HCT116 (cell line): ENCODE measurements at regions not wholly inside any gene's neighbourhood (a gene's known extent, or its start where the extent isn't known, plus 50 kb on each side); places are given as distances from the start of the nearest gene placed in this dataset.

Experiments used
- EGR1 ChIP-seq: IDR thresholded peaks from 2 replicates; pipeline ENCODE4 v1.6.1; 2012; ENCODE audit warnings: low read depth
- EZH2 ChIP-seq: fragments of 200-600 bp; sonication (generic); IDR thresholded peaks from 2 replicates; pipeline ENCODE4 v1.6.1; 2017; ENCODE audit warnings: antibody characterized with exemption, mixed run types
- EZH2phosphoT487 ChIP-seq: fragments of 200-600 bp; IDR thresholded peaks from 2 replicates; pipeline ENCODE4 v1.6.1; 2018; ENCODE audit warnings: antibody characterized with exemption, borderline replicate concordance
- JUND ChIP-seq: IDR thresholded peaks from 2 replicates; pipeline ENCODE4 v1.6.1; 2012
- POLR2A ChIP-seq: IDR thresholded peaks from 2 replicates; pipeline ENCODE4 v1.7.0; 2011; ENCODE audit warnings: borderline replicate concordance; ENCODE audit not compliant: insufficient read depth, insufficient read length; ENCODE audit errors: extremely low read depth
- POLR2AphosphoS5 ChIP-seq: IDR thresholded peaks from 2 replicates; pipeline ENCODE4 v1.6.1; 2011; ENCODE audit warnings: mild to moderate bottlenecking, low read depth, low read length, moderate library complexity
- RAD21 ChIP-seq: IDR thresholded peaks from 2 replicates; pipeline ENCODE4 v1.6.1; 2012; ENCODE audit warnings: low read depth, mild to moderate bottlenecking
- SIN3A ChIP-seq: IDR thresholded peaks from 2 replicates; pipeline ENCODE4 v1.6.1; 2012; ENCODE audit warnings: low read depth
- SRF ChIP-seq: IDR thresholded peaks from 2 replicates; pipeline ENCODE4 v1.6.1; 2012; ENCODE audit warnings: low read depth
- YY1 ChIP-seq: IDR thresholded peaks from 2 replicates; pipeline ENCODE4 v1.6.1; 2011; ENCODE audit warnings: low read length, low read depth, moderate library complexity, mild to moderate bottlenecking; ENCODE audit not compliant: insufficient replicate concordance; ENCODE audit errors: extremely low read depth
- ZNF274 ChIP-seq: fragments of 200-500 bp; sonication (Bioruptor generic); IDR thresholded peaks from 2 replicates; pipeline ENCODE4 v1.6.1; 2014; ENCODE audit warnings: mild to moderate bottlenecking, low read depth, low read length, inconsistent platforms
- TF ChIP-seq, protein P1 (sequence below), 3 experiments: fragments of 200-600 bp in 1 of 3; sonication (generic) in 1 of 3; IDR thresholded peaks in 2 of 3; conservative IDR thresholded peaks in 1 of 3; 2 replicates each; pipeline ENCODE4 v1.5.1; 2012 to 2017; ENCODE audit warnings: low read depth in 2 of 3, low read length in 2 of 3, antibody characterized with exemption in 1 of 3, borderline replicate concordance in 1 of 3, control low read depth in 1 of 3, mild to moderate bottlenecking in 1 of 3, mixed read lengths in 1 of 3, mixed run types in 1 of 3, moderate library complexity in 1 of 3; ENCODE audit not compliant: insufficient read depth in 1 of 3
- TF ChIP-seq, protein P2 (sequence below): IDR thresholded peaks from 2 replicates; pipeline ENCODE4 v1.6.1; 2012
- TF ChIP-seq, protein P3 (sequence below): IDR thresholded peaks from 2 replicates; pipeline ENCODE4 v1.6.1; 2012

DNA sequence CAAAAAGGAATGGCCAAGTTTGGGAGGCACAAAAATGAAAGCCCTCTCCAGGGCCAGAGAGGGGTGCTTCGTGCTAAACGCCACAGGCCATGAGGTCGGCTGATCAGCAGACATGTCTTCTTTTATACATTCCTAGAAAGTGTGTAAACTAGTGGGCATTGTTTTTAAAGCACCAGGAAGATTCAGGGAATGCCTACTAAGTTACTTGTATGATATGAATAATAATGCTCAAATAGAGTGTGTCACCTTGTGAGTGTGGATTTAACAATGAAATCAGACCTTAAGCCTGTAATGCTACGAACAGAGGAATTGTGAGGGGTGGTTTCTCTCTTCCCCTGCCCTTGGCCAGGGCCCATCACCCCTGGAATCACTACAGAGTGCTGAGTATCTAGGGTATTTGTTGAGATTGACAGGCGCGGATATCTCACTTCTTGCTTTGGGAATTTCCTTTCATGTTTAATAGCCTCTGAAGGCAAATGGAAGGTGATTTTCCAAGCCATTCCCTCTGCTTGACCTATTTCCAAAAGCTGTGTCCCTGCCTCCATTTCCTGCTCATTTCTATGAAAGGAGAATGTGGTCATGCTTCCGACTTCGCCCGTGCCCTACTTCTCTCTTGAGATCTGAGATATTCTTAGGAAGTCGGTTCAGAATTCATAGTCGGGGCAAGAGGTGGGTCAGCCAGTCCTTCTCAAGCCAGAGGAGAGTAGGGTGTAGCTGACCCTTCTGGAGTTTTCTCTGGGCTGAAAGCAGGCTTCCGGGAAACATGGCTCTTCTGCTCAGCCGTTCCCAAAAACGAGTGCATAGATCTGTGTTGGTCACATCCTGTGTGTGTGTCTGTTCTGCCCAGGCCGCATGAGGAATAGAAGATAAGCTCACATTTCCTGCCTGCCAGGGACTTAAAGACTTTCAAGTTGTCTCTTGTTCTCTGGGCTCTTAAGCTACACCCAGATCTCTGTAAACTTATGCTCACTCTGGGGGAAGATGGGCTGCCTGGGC lies 167.8 kb upstream of the ITGB1 start:
- TF ChIP-seq, protein P1, sequence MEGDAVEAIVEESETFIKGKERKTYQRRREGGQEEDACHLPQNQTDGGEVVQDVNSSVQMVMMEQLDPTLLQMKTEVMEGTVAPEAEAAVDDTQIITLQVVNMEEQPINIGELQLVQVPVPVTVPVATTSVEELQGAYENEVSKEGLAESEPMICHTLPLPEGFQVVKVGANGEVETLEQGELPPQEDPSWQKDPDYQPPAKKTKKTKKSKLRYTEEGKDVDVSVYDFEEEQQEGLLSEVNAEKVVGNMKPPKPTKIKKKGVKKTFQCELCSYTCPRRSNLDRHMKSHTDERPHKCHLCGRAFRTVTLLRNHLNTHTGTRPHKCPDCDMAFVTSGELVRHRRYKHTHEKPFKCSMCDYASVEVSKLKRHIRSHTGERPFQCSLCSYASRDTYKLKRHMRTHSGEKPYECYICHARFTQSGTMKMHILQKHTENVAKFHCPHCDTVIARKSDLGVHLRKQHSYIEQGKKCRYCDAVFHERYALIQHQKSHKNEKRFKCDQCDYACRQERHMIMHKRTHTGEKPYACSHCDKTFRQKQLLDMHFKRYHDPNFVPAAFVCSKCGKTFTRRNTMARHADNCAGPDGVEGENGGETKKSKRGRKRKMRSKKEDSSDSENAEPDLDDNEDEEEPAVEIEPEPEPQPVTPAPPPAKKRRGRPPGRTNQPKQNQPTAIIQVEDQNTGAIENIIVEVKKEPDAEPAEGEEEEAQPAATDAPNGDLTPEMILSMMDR (IDR thresholded peaks at IDR 0.05 in 2 of 3, conservative IDR thresholded peaks at IDR 0.05 in 1 of 3; ENCODE audit: borderline replicate concordance in 1 of 3, insufficient read depth in 1 of 3, low read depth in 2 of 3, low read length in 2 of 3) = no peak
- TF ChIP-seq POLR2AphosphoS5 (no peak), POLR2A (no peak), ZNF274 (no peak), JUND (no peak), EZH2 (no peak), SRF (no peak), EZH2phosphoT487 (no peak), YY1 (no peak), RAD21 (no peak), EGR1 (no peak), SIN3A (no peak)
- TF ChIP-seq, protein P2, sequence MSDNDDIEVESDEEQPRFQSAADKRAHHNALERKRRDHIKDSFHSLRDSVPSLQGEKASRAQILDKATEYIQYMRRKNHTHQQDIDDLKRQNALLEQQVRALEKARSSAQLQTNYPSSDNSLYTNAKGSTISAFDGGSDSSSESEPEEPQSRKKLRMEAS = no peak
- TF ChIP-seq, protein P3, sequence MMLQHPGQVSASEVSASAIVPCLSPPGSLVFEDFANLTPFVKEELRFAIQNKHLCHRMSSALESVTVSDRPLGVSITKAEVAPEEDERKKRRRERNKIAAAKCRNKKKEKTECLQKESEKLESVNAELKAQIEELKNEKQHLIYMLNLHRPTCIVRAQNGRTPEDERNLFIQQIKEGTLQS = no peak
